ENCODE measurements at regions not wholly inside any gene's neighbourhood (a gene's known extent, or its start where the extent isn't known, plus 50 kb on each side); places are given as distances from the start of the nearest gene placed in this dataset.

DNA sequence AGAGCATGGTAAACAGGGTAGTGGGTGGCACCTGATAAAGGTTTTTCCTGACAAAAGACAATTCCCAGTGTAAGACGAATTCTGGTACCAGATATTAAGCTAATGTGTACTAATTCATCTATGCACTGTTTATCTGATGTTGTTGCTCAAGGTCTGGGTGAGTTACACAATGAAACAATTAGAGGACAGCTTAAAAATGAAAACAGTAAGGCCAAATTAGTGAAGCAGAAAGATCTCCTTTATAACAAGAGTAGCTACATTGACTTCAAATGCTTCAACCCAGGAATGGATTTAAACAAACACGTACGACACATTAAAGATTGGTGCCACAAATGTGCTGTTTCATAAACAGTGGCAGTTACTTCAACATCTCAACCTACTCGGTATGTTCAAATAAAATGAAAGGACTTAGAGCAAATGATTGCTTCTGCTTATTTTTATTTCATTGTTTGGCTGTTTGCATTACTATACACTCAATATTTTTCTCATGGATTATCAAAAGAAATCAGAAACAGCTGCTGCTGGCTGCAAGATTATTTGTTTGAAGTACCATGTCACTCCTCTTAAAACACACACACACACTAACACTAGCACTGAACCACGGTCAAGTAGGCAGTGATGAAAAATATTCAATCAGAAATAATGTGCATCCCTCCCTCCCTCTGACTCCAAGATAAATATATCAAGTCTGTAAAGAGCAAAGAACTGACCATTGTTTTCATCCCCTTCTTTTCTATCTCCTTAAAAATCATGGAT is 94.4 kb upstream of the RND3 start:
- TF ChIP-seq Cebpa-rat (IDR thresholded peaks at IDR 0.05) = no peak
- Histone ChIP-seq H3K4me2 (no peak overlapping the region), H3K9me3 (peaks cover 30% of the 10 kb centered on the region), H3K27me3 (no peaks in the 10 kb centered on the region), H3K4me1 (no peaks in the 10 kb centered on the region), H3K27ac (no peak overlapping the region), H4K20me1 (no peaks in the 10 kb centered on the region), H3K4me3 (no peak overlapping the region), H3K9ac (no peak overlapping the region), H3K36me3 (no peaks in the 10 kb centered on the region)

GRCh38 chr2:150578481-150578880 is 91.0 kb upstream of the RND3 start:
- Histone ChIP-seq H3K36me3 (no peaks in the 10 kb centered on the region), H3K9ac (no peak overlapping the region), H3K4me1 (no peaks in the 10 kb centered on the region), H4K20me1 (no peaks in the 10 kb centered on the region), H3K27ac (no peak overlapping the region), H3K9me3 (peaks cover 32% of the 10 kb centered on the region), H3K27me3 (no peaks in the 10 kb centered on the region), H3K4me2 (no peak overlapping the region), H3K4me3 (no peak overlapping the region)
- no peak for TF ChIP-seq Cebpa-rat (IDR thresholded peaks at IDR 0.05)

DNA sequence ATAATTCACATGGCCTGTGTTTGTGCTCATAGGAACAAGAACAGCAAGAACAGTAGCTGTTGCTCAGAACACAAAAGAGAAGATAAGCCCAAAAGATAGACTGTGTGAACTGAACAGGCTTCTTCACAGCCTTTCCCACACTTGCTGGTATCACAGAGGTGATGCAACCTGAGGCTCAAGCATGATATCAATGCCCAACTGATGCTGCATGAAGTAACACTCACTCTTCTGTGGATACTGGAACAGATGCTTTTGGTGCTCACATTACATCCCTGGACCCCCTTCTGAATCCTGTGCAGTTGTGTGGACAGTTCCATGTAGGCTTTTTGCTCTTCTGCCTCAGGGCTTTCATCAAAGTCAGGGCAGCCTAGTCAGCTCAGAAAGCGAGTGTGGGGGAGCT is 88.4 kb upstream of the RND3 start:
- no peak overlapping the region for H3K4me2 ChIP-seq
- H3K27me3 ChIP-seq = no peaks in the 10 kb centered on the region
- H3K9me3 ChIP-seq = peaks cover 32% of the 10 kb centered on the region
- H3K36me3 ChIP-seq = no peaks in the 10 kb centered on the region
- TF ChIP-seq Cebpa-rat (IDR thresholded peaks at IDR 0.05) = no peak
- H3K27ac ChIP-seq = no peak overlapping the region
- no peak overlapping the region for H3K9ac ChIP-seq
- no peaks in the 10 kb centered on the region for H4K20me1 ChIP-seq
- H3K4me3 ChIP-seq = no peak overlapping the region
- no peaks in the 10 kb centered on the region for H3K4me1 ChIP-seq

DNA sequence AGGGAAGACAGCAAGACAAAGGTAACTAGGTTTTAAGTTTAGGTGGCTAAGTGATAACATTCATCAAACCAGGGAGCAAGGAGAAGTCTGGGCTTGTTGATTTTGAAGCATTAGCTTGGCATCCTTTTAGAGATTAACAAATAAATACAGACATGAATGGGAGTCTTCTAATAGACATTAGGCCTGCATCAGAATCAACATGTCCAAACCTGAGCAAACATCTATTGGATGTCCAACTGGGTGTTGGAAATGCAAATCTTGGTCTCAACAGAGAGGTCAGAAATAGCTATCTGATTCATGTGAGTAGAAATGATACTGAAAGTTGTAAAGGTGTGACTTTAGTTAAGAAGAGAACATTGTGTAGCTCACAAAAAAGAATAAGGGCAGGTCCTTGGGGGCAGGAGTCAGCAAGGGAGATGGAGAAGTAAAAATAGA is 85.5 kb upstream of the RND3 start:
- Histone ChIP-seq H3K4me1 (no peaks in the 10 kb centered on the region), H3K4me2 (no peak overlapping the region), H3K9me3 (peaks cover 12% of the 10 kb centered on the region), H3K27me3 (no peaks in the 10 kb centered on the region), H4K20me1 (no peaks in the 10 kb centered on the region), H3K9ac (no peak overlapping the region), H3K4me3 (no peak overlapping the region), H3K36me3 (no peaks in the 10 kb centered on the region), H3K27ac (no peak overlapping the region)
- TF ChIP-seq Cebpa-rat (IDR thresholded peaks at IDR 0.05) = no peak

GRCh38 chr2:150572194-150572766 is 84.8 kb upstream of the RND3 start:
- Histone ChIP-seq H3K36me3 (no peaks in the 10 kb centered on the region), H3K4me2 (no peak overlapping the region), H4K20me1 (no peaks in the 10 kb centered on the region), H3K4me3 (no peak overlapping the region), H3K4me1 (no peaks in the 10 kb centered on the region), H3K9me3 (peaks cover 5% of the 10 kb centered on the region), H3K27me3 (no peaks in the 10 kb centered on the region), H3K27ac (no peak overlapping the region), H3K9ac (no peak overlapping the region)
- no peak for TF ChIP-seq Cebpa-rat (IDR thresholded peaks at IDR 0.05)

DNA sequence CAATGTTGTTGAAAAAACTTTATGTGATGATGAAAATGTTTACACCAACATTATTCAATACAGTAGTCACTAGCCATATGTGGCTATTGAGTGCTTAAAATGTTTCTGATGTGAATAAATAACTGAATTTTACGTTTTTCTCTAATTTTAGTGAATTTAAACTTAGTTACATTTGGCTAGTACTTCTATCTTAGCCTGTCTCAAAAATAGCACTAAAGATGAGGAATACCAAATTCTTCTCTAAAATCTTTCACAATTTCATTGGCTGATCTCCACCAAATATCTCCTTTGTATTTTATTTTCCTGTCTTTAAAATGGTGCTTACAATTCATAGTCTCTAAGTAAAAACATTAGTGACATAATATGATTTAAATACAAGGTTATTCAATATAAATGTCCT is 83.7 kb upstream of the RND3 start:
- Histone ChIP-seq H3K4me3 (no peak overlapping the region), H3K27me3 (no peaks in the 10 kb centered on the region), H3K4me1 (no peaks in the 10 kb centered on the region), H3K4me2 (no peak overlapping the region), H3K36me3 (no peaks in the 10 kb centered on the region), H3K27ac (no peak overlapping the region), H3K9ac (no peak overlapping the region), H3K9me3 (no peaks in the 10 kb centered on the region), H4K20me1 (no peaks in the 10 kb centered on the region)
- no peak for TF ChIP-seq Cebpa-rat (IDR thresholded peaks at IDR 0.05)

- Histone ChIP-seq H3K4me1 (no peaks in the 10 kb centered on the region), H3K36me3 (no peaks in the 10 kb centered on the region), H3K27me3 (no peaks in the 10 kb centered on the region), H3K4me3 (no peak overlapping the region), H3K9ac (no peak overlapping the region), H3K27ac (no peak overlapping the region), H4K20me1 (no peaks in the 10 kb centered on the region), H3K4me2 (no peak overlapping the region), H3K9me3 (no peaks in the 10 kb centered on the region)
- TF ChIP-seq Cebpa-rat (IDR thresholded peaks at IDR 0.05) = no peak
Observed at GRCh38 chr2:150570712-150571111, 83.2 kb upstream of the RND3 start.

DNA sequence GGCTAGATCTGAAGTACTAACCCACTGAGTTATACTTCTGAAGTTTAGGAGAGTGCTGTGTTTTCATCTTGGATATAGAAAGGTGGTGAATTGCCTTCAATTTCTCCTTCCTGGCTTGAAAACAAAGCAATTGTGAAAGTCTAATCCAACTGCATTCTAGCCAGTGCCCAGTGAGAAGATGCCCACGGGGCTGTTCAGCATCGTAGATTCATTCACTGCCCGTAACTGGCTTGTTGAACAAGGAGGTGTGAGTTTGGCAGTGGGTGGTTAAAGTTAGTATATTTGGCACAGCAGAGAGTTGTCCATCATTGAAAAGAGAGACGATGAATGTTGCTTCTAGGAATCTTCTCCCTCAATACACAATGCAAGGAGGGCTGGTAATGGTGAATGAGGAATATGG is 82.3 kb upstream of the RND3 start:
- H3K9ac ChIP-seq = no peak overlapping the region
- H4K20me1 ChIP-seq = no peaks in the 10 kb centered on the region
- no peak overlapping the region for H3K27ac ChIP-seq
- H3K9me3 ChIP-seq = no peaks in the 10 kb centered on the region
- H3K4me3 ChIP-seq = no peak overlapping the region
- no peaks in the 10 kb centered on the region for H3K36me3 ChIP-seq
- H3K27me3 ChIP-seq = no peaks in the 10 kb centered on the region
- H3K4me1 ChIP-seq = no peaks in the 10 kb centered on the region
- no peak for TF ChIP-seq Cebpa-rat (IDR thresholded peaks at IDR 0.05)
- no peak overlapping the region for H3K4me2 ChIP-seq

DNA sequence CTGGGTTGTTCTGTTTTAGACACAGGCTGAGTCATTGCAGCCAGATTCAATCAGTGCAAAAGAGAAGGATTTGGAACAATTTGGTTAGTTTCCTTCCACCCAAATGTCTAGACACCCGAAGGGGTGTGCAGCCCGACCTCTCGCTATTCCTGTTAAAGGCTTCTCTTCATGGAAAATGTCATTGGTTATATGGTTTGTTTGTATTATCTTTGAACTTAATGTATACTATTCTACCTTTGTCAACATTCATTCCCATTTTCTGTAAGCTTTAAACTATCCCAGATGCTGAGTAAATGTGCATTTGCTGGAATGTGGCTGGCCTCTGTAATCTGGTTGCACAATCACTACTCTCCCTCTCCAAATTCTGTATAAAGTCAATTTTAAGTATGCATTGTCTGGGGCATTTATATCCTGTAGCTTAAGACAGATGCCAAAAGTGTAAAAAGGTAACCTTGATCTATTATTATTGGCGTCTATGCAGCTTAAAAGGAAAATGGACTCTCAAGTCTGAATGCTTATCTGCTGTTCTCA is 80.4 kb upstream of the RND3 start:
- Histone ChIP-seq H3K27me3 (no peaks in the 10 kb centered on the region), H3K36me3 (no peaks in the 10 kb centered on the region), H4K20me1 (no peaks in the 10 kb centered on the region), H3K4me2 (no peak overlapping the region), H3K9ac (no peak overlapping the region), H3K4me3 (no peak overlapping the region), H3K9me3 (no peaks in the 10 kb centered on the region), H3K27ac (no peak overlapping the region), H3K4me1 (no peaks in the 10 kb centered on the region)
- no peak for TF ChIP-seq Cebpa-rat (IDR thresholded peaks at IDR 0.05)

- Histone ChIP-seq H3K27me3 (no peaks in the 10 kb centered on the region), H3K4me2 (no peak overlapping the region), H3K9me3 (no peaks in the 10 kb centered on the region), H3K27ac (no peak overlapping the region), H3K4me1 (no peaks in the 10 kb centered on the region), H3K4me3 (no peak overlapping the region), H3K36me3 (no peaks in the 10 kb centered on the region), H4K20me1 (no peaks in the 10 kb centered on the region), H3K9ac (no peak overlapping the region)
- TF ChIP-seq Cebpa-rat (IDR thresholded peaks at IDR 0.05) = no peak
Observed at GRCh38 chr2:150566289-150566688, 78.8 kb upstream of the RND3 start.

All from BLaER1 (cell line).